Frontal cortex (tissue), 3 donors: ENCODE measurements at regions not wholly inside any gene's neighbourhood (a gene's known extent, or its start where the extent isn't known, plus 50 kb on each side); places are given as distances from the start of the nearest gene placed in this dataset.
A peak's percentile ranks its signal among the peaks of the same experiment; 100 is the strongest.
"Not testable (repeated sequence)": the region's sequence is repeated elsewhere in the genome, so short reads cannot be mapped to it uniquely, and the experiment has no call there.

ENCODE experiments used
- DNase-seq, 2 donors: peaks; one replicate each; pipeline ENCODE4 v3.0.0; 2012; ENCODE audit warnings: low spot score in 2 of 2
- FAIRE-seq: peaks from 2 replicates; lab custom pipeline; 2012; peaks lifted over from hg19 to GRCh38; lab: Jason Lieb, UNC
- donor health status: control.
- donor health status: control.
- donor health status: control.

DNA sequence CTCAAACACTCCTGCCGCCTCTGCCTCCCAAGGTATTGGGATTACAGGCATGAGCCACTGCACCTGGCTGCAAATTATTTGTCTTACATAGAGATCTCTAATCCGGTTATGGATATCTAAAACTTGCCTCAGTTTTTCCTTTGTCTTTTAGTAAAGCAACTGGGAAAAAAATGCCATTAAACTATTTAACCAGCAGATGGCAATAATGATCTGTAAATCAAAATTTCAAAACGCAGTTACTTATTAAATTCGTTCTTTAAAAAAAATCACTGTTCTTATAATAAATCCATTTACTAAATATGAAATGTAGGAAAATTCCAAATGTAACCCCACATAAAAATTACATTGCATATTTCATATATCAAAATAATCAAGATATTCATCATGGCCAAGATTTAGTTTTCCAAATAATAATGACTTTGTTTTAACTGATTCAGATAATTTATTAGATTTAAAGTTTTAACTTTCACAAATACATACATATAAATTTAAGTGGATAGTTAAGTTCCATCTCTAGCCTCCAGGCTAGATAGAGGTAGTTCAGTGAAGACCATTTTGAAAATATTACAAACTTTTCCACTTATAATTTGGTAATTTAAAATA lies 125.8 kb downstream of the KBTBD2 start:
- FAIRE-seq, result peak; percentile 99

GRCh38 chr7:32765185-32765584 lies 126.4 kb downstream of the KBTBD2 start:
- DNase-seq (no peak), FAIRE-seq (no peak)

More for the DNA sequence above, 125.8 kb downstream of the KBTBD2 start:
- DNase-seq, result peak in 1 of 2 donors; percentile 19

DNA sequence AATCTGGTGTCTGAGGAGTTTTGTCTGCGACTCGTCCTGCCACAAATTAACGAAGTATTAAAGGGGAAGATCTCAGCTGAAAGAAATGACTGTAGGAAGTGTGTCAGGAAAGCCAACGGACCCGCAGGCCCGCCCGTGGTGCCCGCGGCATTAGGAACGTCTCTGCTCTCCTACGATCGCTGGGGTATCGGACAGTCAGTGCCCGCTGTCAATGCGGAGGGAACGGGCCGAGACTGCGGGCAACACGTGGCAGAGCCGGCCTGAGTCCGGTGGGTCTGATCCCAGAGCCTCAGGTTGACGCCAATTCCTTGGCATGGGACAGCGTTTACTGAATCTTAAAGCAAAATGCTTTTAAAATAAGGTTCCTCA lies 128.7 kb downstream of the KBTBD2 start:
- DNase-seq (no peak), FAIRE-seq (no peak)

DNA sequence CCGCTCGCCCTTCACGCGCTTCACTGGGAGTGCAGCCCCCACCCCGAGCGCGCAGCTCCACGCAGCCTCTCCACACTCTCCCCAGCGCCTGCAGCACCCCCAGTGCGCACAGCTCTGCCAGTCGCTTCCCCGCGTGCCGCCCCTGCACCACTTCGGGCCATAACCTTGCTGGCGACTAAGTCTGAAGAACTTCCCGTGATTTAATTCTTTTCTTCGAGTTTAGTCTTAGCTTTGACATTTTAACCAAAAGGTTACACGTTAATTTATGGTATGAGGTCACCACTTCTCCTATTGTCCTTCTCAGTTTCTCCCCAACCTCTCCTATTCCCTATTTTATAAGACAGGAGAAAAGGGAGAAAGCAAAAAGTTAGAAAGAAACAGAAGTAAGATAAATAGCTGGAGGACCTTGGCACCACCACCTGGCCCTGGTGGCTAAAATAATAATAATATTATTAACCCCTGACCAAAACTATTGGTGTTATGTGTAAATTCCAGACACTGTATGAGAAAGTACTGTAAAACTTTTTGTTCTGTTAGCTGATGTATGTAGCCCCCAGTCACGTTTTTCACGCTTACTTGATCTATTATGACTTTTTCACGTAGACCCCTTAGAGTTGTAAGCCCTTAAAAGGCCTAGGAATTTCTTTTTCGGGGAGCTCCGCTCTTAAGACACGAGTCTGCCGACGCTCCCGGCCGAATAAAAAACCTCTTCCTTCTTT lies 129.2 kb downstream of the KBTBD2 start:
- DNase-seq, FAIRE-seq: not testable (repeated sequence)

DNA sequence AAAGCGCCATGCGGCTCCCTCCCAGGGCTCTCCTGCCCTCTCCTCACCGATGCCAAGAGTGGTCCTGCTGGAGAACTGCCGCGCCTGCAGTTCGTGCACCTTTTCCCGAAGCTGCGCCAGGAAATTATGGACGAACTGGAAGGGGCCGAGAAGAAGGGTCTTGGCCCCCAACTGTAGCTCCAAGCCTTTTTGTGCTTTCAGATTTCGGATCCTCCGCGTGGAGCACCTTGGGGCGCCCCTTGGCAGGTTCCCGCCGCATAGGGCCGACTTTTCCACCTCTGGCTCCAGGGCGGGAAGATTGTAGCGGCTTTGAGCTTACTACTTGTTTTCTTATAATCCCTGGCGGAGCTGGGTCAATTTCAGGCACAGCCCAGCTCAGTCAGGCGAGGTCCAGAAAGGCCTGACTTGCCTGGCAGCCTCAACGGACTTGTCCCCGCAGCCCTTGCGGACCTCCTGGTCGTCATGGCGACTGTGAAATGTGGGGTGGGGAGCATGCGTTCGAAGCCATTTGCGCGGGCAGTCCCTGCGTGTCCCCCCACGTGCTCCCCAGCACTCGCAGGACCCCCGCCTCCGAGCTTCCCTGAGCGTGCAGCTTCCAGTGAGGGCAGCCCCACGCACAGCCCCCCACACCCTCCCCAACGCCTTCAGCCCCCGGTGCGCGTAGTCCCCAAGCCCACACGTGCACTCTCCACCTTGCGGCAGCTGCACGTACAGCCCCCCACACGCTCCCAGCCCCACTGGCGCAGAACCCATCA lies 129.9 kb downstream of the KBTBD2 start:
- no peak for FAIRE-seq
- DNase-seq, result no peak

DNA sequence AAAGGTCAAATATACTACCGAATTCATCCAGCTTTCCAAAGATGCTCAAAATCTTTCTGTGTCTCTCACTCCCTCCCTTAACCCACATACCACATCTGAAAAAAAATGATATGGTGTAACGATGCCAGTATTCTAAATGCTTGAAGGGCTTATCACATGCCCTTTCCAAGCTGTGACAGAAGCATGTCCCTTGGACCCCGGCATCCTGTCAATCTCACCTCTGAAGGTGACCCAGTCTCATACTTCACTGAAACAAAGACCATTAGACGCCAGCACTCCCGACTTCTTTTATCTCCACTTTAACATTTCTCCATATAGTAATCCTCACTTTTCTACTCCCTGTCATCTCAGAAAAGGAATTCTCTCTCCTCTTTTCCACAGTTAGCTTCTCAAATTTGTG lies 130.8 kb downstream of the KBTBD2 start:
- FAIRE-seq, DNase-seq: not testable (repeated sequence)

DNA sequence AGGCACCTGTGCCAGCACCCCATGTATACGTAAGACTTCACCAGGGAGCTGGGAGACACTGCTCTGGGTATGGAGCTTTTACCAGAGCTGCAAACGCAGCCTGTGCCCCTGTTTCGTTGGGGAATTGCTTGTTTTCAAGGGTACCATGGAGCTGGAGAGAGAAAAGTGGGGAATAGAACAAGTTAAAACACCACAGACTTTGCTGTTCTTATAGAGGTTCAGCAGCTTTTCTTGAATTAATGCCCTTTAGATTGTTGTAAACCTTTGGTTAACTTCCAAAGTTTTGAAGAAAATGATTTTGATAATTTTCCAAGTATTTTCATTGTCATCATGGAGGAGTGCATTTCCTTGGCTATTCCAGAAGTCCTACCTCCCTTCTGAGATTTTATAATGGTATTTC lies 131.7 kb downstream of the KBTBD2 start:
- not testable (repeated sequence) for DNase-seq, FAIRE-seq

- DNase-seq, FAIRE-seq: not testable (repeated sequence)
These were observed 137.7 kb downstream of the KBTBD2 start for GRCh38 chr7:32753872-32754271.

- FAIRE-seq, DNase-seq: not testable (repeated sequence)
These were observed 143.2 kb downstream of the KBTBD2 start for GRCh38 chr7:32748337-32748736.

DNA sequence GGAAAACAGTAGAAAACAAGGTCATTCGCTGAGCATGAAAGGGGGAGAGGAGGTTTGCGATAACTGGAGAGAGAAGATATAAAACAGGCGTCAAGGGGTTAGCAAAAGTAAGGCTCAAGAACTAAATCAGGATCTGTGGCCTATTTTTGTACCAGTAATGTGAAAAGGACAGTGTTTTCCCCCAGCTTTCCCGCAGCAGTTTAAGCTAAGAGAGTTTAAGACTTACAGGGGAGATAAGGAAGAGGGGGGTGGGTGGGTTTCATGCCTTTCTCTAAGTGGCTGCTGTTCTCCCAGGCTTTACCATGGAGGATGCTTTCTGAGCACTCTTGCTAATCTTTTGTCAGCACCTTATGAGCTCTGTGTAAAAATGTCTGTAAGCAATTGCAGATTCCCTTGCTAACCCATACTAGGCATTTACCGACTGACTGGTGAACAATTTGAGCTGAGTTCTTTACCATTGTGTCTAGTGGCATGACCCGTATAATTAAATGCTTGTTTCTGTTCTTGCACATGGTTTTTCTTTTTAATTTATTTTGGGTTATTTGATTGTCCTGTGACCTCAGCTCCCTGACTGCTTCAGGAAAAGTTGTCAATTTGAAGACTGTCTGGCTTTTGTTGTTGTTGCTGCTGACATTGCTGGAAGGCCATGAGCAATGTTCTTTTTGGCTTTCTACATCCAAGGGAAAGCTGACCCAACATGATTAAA lies 144.0 kb downstream of the KBTBD2 start:
- FAIRE-seq, DNase-seq: not testable (repeated sequence)

GRCh38 chr7:32741853-32742476 lies 149.6 kb downstream of the KBTBD2 start:
- not testable (repeated sequence) for FAIRE-seq, DNase-seq

GRCh38 chr7:32739749-32740148 lies 151.8 kb downstream of the KBTBD2 start:
- not testable (repeated sequence) for FAIRE-seq

GRCh38 chr7:32738390-32738789 lies 153.2 kb downstream of the KBTBD2 start:
- DNase-seq, FAIRE-seq: not testable (repeated sequence)

More at GRCh38 chr7:32739749-32740148, 151.8 kb downstream of the KBTBD2 start:
- not testable (repeated sequence) for DNase-seq

- FAIRE-seq, DNase-seq: not testable (repeated sequence)
These were observed 158.8 kb downstream of the KBTBD2 start for GRCh38 chr7:32732767-32733166.

DNA sequence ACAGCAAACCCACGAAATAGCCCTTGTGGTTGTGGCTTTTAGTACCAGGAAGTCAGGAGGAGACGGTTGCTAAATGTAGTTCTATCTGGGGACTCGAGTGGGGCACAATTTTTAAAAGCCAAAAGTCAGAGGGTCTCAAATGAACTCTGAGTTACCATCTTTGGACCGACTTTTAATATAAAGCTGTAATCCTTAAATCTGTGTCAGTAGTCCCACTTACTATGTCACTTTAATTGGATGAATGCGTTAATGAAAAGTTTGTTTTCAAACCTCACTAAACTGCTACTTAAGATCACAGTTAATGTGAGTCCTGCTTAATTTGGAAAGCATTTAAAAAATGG lies 162.3 kb downstream of the KBTBD2 start:
- not testable (repeated sequence) for FAIRE-seq, DNase-seq

- FAIRE-seq, result not testable (repeated sequence)
These were observed 162.9 kb downstream of the KBTBD2 start for GRCh38 chr7:32728412-32729334.

DNA sequence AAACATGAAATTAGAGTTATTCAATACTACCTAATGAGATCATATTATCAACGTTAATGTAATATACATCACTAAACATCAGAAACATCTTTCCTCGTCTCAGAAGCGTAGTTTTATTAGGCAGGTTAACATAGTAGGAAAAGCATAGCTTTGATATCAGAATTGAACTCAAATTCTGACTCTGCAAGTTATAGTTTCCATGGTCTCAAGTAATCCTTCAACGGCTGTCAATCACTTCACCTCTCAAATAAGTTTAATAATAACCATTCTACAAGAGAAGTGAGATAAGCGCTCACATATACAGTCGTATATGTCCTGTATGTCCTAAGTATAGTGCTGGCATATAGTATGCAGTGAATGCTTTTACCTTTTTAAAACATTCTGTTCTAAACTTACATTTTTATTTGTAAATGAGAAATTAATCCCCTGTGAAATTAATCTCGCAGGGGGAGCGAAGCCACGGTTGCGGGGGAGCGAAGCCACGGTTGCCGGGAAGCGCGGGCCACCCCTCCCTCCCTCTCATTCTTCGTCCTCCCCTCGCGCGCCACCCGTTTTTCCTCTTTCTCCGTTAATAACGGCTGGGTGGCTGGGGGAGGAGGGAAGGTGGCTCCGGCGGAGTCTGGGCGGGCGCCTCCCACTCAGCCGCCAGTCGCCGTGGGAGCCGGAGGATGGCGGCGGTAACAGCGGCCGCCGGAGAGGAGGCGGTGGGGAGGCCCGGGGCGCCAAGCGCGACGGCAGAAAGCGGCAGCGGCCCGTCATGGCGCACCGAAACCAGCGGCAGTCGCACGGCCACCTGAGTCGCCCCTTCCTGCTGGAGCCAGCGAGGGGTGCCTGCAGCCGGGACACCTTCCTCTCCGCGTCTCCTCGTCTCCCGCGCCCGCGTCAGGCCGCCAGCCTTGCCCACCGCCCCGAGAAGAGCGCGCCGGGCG lies 163.8 kb downstream of the KBTBD2 start:
- peak; percentile 33 to 48 for DNase-seq
- FAIRE-seq, result not testable (repeated sequence)

More at GRCh38 chr7:32728412-32729334, 162.9 kb downstream of the KBTBD2 start:
- DNase-seq, result peak; percentile 32 to 41
